GM15510 (cell line): ENCODE measurements at regions not wholly inside any gene's neighbourhood (a gene's known extent, or its start where the extent isn't known, plus 50 kb on each side); places are given as distances from the start of the nearest gene placed in this dataset.

Source experiments
- POLR2A ChIP-seq: IDR thresholded peaks from 3 replicates; pipeline ENCODE4 v1.6.1; 2011; ENCODE audit warnings: borderline replicate concordance; ENCODE audit not compliant: insufficient read length; ENCODE audit errors: extremely low read depth

DNA sequence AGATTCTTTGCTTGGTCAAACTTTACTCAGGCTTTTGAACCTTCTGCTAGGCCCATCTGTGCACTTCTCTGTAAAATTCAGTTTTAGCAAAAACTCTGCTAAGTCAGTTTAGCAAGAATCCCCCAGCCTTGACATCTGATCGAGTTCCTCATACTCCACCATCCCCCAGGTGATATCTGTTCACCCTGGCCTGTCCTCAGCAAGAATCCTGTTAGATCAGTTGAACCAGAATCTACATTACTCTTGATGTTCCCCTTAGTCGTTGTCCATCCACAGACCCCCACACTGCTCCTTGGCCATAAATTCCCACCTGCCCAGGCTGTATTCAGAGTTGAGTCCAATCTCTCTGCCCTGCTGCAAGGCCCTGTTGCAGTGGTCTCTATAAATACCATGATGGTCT is 162.6 kb downstream of the ZNF674 start:
- no peak for TF ChIP-seq POLR2A

DNA sequence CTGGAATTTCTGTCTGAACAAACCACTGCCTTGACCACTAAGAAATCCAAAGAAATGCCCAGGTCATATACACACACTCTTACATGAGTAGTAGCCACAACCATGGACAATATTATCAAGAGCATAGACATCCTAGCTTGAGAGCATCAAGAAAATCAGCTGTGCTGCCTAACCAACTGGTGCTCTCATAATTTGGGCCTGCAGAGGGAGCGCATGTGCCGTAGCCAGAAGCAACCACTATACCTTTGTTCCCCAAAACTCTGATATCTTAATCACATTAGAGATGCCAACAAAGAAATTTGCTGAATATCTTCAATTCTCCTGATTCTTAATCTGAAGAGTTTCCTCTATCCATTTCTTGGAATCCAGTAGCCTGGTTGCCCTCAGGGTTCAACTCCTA is 163.6 kb downstream of the ZNF674 start:
- TF ChIP-seq POLR2A = no peak

DNA sequence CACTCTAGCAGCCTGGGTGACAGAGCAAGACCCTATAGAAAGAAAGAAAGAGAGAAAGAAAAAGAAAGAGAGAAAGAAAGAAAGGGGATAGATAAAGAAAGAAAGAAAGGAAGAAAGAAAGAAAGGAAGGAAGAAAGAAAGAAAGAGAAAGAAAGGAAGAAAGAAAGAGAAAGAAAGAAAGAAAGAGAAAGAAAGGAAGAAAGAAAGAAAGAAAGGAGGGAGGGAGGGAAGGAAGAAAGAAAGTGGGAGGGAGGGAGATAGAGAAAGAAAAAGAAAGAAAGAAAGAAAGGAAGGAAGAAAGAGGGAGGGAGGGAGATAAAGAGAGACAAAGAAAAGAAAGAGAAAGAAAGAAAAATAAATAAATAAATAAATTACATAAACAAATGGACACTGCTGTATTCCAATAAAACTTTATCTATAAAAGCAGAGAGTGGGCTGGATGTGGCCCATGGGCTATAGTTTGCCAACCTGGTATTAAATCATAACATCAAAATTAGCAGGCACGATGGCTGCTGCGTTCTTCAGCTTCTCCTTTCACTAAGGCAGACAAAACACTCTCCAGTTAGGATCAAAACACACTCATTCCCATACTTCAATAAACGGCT is 165.0 kb downstream of the ZNF674 start:
- no peak for TF ChIP-seq POLR2A

GRCh38 chrX:46376246-46376885 is 168.9 kb downstream of the ZNF674 start:
- no peak for TF ChIP-seq POLR2A

DNA sequence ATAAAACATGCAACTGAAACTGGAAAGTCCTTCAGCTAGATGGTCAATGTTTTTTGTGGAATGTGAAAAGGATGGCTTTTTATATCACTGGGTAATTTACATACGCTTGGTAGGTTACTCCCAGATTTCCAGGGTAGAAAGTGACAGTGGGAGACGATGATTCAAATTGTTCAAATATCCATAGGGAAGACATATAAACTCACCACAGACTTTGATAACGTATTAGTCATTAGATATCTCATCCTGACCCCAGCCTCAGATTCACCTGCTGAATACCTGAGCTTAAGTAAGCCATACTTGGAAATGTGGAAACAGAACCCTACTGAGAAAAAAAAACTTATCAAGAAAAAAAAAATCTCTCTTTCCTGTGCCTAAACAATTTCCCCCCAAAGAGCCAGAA is 169.4 kb downstream of the ZNF674 start:
- TF ChIP-seq POLR2A = no peak

DNA sequence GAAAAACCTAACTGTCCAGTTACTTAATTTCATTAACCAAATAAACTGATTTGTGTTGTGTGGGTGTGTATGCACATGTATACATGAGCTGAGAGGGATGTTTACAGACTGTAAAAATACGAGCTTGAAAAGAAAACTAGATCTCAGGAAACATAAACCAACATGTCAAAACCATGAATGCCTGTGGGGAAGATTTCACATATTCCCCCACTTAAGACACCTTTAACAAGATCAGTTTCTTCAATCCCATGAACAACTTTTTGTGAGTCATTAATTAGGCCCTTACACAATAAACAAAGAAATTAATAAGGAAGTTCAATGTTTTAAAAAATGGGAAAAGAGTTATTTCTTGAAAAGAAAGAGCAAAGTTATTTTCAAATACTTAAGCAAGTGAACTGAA is 170.8 kb downstream of the ZNF674 start:
- no peak for TF ChIP-seq POLR2A

GRCh38 chrX:46367491-46367890 is 177.7 kb downstream of the ZNF674 start:
- TF ChIP-seq POLR2A = no peak

GRCh38 chrX:46366381-46367207 is 178.6 kb downstream of the ZNF674 start:
- no peak for TF ChIP-seq POLR2A

DNA sequence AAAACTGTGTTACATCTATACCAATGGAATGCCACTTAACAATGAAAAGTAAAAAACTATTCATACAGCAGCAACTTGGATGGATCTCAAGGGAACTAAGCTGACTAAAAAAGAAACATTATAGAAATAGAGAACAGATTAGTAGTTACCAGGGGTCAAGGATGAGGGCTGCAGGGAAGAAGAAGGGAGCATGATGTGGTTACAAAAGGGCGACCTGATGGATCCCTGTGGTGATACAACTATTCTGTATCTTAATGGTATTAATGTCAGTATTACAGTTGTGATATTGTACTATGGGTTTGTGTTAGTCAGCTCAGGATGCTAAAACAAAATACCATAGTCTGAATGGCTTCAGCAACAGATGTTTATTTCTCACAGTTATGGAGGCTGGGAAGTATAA is 190.7 kb downstream of the ZNF674 start:
- TF ChIP-seq POLR2A = no peak

DNA sequence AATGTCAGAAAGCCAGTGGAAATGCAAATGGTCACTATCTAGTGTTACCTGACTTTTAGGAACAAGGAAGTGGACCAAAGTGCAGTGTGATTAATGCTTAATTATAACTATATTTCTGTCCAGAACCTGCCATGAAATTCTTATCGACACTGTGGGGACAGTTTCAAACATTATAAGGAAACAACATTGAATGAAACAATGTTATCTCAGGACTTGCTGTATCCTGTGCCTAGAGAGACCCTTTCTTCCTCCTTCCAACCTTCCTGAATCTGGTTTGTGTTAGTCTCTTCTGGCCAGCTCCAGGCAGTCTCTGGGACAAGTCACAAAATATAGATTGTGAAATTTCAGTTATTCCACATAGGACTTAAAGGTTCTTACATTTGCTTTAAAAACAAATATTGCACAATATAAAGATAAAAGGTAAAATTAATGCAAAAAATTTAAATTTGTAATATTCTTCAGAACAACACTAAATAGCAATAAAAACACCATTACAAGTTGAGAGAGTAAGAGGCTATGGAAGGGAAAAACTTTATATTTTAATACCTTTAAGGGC is 203.4 kb downstream of the ZNF674 start:
- TF ChIP-seq POLR2A = no peak

DNA sequence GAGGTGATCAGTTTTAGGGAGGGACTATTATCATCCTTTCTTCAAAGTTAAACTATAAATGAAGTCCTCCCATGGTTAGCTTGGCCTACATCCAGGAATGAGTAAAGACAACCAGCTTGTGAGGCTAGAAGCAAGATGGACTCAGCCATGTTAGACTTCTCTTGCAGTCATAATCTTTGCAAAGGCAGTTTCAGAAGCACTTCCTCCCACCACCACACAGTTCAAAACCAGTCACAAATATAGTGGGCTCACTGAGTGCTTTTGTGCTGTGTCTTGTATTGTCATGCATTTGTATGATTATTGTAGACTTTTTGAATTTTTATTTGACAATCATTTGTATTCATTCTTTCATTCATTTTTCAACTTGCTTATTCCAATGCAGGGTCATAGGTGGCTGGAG is 204.5 kb downstream of the ZNF674 start:
- no peak for TF ChIP-seq POLR2A

DNA sequence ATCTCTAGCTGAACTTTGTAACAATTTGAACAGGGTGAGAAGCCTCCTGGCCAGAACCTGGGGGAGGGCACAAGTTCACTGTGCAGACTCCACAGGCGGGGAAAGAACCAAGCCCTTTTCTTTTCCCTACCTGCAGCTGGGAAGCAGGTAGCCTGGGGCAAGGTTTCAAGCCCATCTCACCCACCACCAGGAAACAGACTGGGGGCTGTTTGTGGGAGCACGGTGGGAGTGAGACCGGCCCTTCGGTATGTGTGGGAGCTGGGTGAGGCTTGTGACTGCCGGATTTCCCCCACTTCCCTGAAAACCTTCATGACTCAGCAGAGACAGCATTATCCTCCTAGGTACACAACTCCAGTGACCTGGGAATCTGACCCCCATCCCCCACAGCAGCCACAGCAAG is 211.7 kb downstream of the ZNF674 start:
- no peak for TF ChIP-seq POLR2A

DNA sequence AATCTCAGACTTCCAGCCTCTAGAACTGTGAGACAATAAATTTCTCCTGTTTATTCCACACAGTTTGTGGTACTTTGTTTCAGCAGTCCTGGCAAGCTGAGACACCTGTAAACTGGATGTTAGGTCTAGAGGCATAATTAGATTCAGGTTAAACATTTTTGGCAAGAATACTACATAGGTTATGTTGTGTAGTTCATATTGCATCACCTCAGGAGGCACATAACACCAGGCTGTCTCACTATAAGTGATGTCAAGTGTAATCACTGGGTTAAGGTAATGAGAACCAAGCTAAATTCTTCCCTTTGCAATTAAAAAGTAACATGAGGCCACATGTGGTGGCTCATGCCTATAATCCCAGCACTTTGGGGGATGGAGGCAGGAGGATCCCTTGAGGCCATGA is 214.2 kb downstream of the ZNF674 start:
- TF ChIP-seq POLR2A = no peak

- no peak for TF ChIP-seq POLR2A
Observed at GRCh38 chrX:46330513-46330912, 214.7 kb downstream of the ZNF674 start.

GRCh38 chrX:46328133-46328532 is 217.1 kb downstream of the ZNF674 start:
- TF ChIP-seq POLR2A = no peak
